T47D (cell line): ENCODE measurements at regions not wholly inside any gene's neighbourhood (a gene's known extent, or its start where the extent isn't known, plus 50 kb on each side); places are given as distances from the start of the nearest gene placed in this dataset.
"Not testable (repeated sequence)": the region's sequence is repeated elsewhere in the genome, so short reads cannot be mapped to it uniquely, and the experiment has no call there.

ENCODE experiments used
- DNase-seq, 2 experiments: peaks; one replicate each; pipeline versions ENCODE4 v3.0.0 to v3.0.0-alpha.2; 2011 to 2012; ENCODE audit warnings: low read depth in 1 of 2, low spot score in 1 of 2
- JUND ChIP-seq: IDR thresholded peaks from 2 replicates; pipeline ENCODE4 v1.6.1; 2012; ENCODE audit warnings: low read depth
- in situ Hi-C: cut with HindIII; loops from 2 replicates; pipeline ENCODE4 v1.10.0; 2016; ENCODE audit warnings: low sequenced_read_pairs, low pct_unique_long_range_greater_than_20kb

DNA sequence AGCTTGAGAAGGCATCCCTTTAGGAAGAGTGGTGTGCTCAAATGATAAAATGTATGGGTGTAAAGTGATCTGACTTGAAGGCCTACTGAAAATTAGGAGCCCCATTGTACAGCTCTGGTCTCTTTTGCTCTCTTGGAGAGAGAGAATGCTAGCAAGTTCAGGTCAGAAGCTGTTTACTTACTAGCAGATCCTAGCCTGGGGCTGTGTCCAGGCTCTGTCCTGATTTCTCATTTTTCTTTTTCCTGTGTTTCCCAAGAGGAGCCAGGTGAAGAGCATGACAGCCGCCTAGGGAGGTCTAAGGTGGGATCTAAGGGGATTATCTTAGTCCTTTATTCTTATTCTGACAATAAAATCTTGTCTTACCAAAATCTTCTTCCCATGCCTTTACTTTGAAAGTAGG is 272.8 kb downstream of the NNT start:
- TF ChIP-seq JUND, result no peak

DNA sequence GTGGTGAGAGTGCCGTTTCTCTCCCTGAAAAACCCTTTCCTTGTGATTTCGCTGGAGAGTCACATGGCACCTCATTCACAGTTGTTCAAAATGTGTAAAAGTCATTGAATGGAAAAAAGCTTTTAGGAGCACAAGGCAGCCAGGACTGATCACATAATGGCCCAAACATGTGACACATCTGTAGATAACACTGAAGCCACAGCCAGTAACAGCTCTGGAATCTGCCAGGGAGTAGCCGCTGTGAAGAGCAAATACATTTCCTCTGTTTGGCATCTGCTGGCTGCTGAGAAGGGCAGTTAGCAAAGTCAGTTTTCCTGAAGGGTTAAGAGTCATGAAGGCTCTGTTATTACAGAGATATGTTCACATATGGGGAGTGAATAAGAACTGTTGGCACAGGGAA is 271.8 kb downstream of the NNT start:
- TF ChIP-seq JUND, result no peak
- in situ Hi-C loops, result no loop called here
- DNase-seq, result no peak

More for the DNA sequence above, 272.8 kb downstream of the NNT start:
- in situ Hi-C loops, result no loop called here
- no peak for DNase-seq

DNA sequence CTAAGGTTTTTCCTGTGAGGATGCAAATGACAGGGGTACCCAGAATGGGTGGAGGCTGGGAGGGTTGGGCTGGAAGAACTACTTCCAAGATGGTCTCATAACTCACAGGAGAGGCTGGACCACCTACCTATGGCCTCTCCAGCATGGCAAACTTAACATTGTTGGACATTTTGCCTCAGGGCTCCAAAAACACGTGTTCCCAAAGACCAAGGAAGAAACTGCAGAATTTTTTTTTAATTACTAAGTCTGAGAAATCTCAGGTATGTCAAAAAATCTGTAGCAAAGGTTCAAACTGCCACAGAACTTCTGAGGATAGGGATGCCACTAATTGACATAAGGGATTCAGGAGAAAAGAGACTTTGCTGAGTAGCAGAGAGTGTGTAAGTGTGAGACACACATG is 270.8 kb downstream of the NNT start:
- TF ChIP-seq JUND, result no peak
- DNase-seq, result no peak
- in situ Hi-C loops, result no loop called here

DNA sequence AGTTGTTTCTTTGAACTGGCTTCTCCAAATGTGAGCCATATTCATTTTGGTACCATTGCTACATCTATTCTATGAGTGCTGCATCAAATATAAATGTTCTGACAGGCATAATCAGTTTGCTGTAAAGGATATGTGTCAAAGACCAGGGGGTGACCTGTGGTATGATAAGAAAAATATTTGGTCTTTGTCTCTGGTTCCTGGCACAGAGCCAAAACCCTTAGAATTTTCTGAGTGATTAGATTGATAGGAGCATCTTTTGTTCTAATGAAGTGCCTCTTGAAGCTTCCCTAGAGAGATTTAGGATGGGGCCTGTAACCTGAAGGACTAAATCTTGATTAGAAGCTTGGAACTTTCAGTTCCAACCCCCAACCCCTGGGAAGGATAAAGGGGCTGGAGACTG is 256.3 kb downstream of the NNT start:
- in situ Hi-C loops, result no loop called here
- TF ChIP-seq JUND, result no peak

DNA sequence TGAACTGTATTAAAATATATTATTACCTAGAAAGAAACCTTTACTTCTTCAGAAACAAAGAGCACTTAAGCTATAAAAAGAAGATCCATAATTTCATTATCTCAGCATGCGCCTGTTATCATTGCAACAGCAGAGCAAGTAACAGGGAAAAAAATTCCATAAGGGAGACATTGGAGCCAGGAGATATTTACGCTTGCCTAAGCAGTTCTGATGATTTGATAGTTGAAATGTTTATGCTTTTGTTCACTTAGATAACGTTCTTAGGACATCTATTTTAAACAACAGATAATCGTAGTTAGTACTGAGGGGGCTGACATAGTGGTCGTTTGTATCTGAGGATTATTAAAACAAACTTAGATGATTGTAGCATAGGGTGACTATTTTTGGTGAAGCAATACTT is 252.5 kb downstream of the NNT start:
- in situ Hi-C loops, result no loop called here
- no peak for TF ChIP-seq JUND
- DNase-seq, result no peak

More for the DNA sequence above, 256.3 kb downstream of the NNT start:
- no peak for DNase-seq

DNA sequence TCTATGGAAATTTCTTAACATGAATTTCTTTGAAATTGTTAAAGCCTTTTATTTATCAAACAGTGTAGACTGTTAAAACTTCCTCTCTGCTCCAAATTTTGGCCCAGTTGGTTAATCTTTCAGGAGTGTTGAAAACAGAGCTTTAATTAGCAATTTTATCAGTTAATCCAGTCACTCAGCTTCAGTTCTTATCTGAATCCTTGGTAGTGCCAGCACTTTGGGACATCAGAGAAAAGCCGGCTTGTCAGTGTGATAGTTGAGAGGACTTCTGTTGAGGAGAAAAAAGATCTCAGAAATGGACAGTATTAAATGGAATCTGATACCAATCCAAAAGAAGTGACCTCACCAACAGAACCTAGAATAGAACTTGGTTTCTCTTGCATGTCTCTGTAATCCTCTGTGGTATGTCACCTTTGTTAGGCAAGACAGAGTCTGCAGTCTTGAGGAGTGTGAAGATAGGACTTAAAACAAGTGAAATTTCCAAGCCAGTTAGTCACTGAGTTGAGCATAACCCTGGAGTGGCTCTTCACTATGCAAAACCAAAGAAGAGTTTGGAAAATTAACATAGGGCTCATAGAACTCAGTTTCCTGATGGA is 251.8 kb downstream of the NNT start:
- DNase-seq, result no peak
- in situ Hi-C loops, result no loop called here
- no peak for TF ChIP-seq JUND

DNA sequence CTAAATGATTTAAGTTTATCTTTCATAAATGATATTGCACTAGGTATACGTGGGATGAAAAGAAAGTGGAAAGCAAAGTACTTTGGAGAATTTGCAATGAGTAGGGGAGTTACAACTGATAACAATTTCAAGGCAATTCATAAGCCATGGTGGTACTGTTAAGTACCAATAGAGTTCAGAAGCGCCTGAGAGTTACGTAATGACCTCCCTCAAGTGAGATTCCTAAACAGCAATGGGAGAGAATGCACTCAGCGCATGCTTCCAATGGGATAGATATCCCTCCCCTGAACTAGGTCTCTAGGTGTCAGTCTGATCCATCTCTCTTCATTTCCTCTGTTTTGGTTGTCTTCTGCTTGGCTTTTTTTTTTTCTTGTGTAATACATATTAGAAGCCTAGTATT is 249.3 kb downstream of the NNT start:
- TF ChIP-seq JUND, result no peak
- no peak for DNase-seq
- in situ Hi-C loops, result no loop called here

DNA sequence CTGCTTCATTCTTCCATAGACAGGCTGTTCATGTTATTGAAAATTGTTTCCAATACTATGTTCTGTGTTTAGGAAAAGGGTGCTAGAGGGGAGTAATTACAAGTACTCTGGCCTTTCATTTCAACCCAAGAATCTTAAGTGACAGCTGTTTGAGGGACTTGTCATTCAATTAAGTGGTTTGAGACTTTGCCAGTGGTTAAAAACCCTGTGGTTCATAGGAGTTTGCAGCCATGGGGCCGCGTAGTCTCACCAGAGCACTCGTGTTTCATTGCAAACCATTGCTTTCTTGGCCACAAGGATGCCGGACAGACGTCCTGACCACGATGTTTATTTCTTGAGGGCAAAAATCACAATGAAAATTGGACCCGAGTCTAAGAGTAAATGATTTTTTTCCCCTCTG is 248.8 kb downstream of the NNT start:
- no peak for DNase-seq
- TF ChIP-seq JUND, result no peak
- in situ Hi-C loops, result no loop called here

DNA sequence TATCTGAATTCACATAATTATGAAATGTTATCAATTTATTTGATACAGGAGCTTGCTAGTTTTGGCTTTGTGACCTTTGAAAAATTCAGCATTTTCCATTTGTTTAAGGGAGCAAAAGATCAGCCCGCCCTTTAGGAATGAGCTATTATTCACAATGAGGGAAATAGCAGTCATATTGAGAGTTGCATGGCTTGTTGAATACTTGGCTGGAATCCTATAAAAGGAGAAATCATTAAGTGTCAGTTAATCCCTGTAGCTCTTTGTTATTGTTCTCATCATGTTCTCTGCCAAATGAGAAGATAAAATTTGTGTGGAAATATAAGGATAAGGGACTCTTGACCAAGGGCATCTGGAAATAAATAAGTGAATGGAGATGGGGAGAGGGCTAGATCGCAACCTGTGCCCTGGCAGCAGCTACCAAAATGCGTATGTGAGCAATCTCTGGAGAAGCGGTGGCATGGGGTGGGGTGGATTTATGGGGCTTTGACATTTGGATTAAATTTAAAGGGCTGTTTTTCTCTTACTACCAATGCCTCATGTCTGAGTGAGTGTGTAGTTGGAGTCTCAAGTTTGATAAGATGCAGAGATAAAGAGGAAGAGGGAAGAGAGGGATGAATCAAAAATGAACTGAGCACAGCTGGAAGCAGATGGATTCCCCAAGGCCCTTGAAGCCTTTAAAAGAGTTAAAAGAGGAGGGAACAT is 237.6 kb downstream of the NNT start:
- no peak for DNase-seq
- in situ Hi-C loops, result no loop called here
- no peak for TF ChIP-seq JUND

DNA sequence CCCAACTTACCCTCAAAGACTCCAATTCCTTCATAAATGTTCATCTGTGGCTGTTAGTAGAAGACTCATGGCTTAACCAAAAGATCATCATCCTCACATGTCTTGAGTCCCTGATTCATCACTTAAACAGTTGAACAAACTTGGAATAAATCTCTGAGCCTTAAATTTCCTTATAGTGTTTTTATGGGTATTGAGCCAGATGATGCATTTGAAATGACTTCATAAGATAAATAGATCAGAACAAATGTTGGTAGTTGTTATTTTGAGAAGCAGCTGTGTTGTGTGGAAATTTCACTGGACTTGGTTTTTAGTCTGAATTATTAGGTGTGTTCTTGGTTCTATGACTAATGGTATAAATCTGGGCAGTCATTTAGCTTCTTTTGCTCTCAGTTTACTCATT is 236.2 kb downstream of the NNT start:
- TF ChIP-seq JUND, result no peak
- no peak for DNase-seq
- in situ Hi-C loops, result no loop called here

DNA sequence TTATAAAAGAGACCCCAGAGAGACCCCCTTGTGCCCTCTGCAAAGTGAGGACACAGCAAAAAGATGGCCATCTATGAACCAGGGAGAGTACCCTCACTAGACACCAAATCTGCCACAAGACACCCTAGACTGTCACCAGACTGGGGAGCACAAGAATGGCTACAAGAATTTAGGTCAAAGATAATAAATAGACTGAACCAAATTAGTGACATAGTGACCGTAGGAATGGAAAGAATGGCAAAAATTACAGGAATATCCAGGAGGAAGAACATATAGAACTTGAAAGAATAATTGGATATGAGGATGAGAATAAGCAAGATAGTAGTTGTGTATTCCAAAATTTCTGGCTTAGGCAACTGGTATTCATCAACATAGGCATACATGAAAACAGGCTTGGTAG is 235.0 kb downstream of the NNT start:
- DNase-seq, result no peak
- no peak for TF ChIP-seq JUND
- in situ Hi-C loops, result no loop called here

DNA sequence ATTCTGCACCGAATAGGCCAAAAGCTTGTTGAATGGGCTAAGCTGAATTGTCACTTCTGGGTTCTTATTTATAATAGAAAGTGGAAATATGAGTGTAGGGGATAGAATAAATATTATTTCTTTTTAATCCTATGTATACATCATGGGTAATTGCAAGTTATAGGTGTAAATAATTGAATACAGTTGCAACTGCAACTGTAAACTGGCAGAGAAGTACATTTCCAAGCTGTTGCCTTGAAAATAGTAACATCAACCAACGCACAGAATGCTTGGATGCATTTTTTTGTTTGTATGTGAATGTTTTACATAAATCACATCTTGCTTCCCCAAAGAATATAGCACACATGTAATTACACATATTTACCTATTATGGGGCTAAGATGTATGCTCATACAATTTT is 234.1 kb downstream of the NNT start:
- in situ Hi-C loops, result no loop called here
- DNase-seq, result no peak
- no peak for TF ChIP-seq JUND

DNA sequence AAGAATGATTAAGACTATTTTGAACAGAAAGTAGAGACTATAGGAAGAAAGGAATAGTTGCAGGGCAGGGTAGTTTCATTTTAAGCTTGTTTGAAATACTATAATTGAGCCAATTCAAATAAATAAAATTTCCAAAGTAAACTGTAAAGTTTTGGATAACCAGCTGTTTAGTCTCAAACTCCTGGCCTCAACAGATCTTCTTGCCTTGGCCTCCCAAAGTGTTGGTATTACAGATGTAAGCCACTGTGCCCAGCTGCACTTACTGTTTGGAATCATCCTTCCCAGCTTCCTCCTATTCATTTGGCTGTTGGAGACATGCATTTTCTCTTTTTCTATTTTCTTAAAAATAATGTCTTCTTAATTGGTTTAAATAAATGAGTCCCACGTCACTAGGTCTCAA is 231.0 kb downstream of the NNT start:
- TF ChIP-seq JUND, result no peak
- no peak for DNase-seq
- in situ Hi-C loops, result no loop called here

DNA sequence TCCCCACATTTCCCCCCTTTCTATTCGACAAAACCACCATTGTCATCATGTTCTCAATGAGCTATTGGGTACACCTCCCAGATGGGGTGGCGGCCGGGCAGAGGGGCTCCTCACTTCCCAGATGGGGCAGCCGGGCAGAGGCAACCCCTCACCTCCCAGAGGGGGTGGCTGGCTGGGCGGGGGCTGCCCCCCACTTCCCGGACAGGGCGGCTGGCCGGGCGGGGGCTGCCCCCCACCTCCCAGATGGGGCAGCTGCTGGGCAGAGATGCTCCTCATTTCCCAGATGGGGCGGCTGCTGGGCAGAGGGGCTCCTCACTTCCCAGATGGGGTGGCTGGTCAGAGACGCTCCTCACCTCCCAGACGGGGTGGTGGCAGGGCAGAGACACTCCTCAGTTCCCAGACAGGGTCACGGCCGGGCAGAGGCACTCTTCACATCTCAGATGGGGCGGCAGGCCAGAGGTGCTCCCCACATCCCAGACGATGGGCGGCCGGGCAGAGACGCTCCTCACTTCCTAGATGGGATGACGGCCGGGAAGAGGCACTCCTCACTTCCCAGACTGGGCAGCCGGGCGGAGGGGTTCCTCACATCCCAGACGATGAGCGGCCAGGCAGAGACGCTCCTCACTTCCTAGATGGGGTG is 221.5 kb downstream of the NNT start:
- DNase-seq, in situ Hi-C loops: not testable (repeated sequence)

DNA sequence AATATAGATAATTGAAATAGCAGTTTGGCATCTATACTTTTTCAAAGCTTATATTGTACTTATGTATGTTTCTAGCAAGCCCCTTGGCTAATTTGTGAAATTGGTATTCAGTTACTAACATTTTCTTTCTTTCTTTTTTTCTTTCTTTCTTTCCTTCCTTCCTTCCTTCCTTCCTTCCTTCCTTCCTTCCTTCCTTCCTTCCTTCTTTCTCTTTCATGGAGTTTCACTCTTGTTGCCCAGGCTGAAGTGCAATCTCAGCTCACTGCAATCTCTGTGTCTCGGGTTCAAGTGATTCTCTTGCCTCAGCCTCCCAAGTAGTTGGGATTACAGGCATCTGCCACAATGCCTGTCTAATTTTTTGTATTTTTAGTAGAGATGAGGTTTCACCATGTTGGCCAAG is 215.4 kb downstream of the NNT start:
- DNase-seq, in situ Hi-C loops: not testable (repeated sequence)
